ENCODE measurements at regions not wholly inside any gene's neighbourhood (a gene's known extent, or its start where the extent isn't known, plus 50 kb on each side); places are given as distances from the start of the nearest gene placed in this dataset.
A peak's percentile ranks its signal among the peaks of the same experiment; 100 is the strongest.

DNA sequence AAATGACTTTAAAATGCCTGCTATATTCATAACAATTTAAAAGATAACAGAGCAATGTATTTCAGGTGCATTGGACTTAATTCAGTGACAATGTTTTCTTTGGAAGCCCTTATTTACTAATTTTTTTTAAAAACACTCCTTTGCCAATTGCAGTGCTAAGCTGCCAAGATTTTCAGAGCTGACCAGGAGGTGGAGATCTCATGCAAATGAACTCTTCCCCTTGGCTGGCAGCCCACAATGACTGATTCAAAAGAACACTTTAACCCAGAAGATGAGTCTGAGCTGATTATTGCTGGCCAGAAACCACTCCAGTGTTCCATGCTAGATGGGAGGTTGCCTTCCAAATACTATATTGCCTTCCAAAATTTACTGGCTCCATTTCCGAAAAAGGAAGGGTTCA lies 128.3 kb upstream of the CCNH start:
- TF ChIP-seq, protein P1, sequence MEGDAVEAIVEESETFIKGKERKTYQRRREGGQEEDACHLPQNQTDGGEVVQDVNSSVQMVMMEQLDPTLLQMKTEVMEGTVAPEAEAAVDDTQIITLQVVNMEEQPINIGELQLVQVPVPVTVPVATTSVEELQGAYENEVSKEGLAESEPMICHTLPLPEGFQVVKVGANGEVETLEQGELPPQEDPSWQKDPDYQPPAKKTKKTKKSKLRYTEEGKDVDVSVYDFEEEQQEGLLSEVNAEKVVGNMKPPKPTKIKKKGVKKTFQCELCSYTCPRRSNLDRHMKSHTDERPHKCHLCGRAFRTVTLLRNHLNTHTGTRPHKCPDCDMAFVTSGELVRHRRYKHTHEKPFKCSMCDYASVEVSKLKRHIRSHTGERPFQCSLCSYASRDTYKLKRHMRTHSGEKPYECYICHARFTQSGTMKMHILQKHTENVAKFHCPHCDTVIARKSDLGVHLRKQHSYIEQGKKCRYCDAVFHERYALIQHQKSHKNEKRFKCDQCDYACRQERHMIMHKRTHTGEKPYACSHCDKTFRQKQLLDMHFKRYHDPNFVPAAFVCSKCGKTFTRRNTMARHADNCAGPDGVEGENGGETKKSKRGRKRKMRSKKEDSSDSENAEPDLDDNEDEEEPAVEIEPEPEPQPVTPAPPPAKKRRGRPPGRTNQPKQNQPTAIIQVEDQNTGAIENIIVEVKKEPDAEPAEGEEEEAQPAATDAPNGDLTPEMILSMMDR (IDR thresholded peaks at IDR 0.05; ENCODE audit: control insufficient read depth, insufficient read depth, low read depth, low read length, missing control alignments), result no peak
- no peak overlapping the region for H3K4me3 ChIP-seq (ENCODE audit: control insufficient read depth, low read depth, low read length)
- peak; percentile 0 for DNase-seq (ENCODE audit: low read depth)

GRCh38 chr5:87539839-87540238 lies 127.1 kb upstream of the CCNH start:
- TF ChIP-seq, protein P1 (IDR thresholded peaks at IDR 0.05; ENCODE audit: control insufficient read depth, insufficient read depth, low read depth, low read length, missing control alignments), result no peak
- no peak for DNase-seq (ENCODE audit: low read depth)

GRCh38 chr5:87536365-87536764 lies 123.6 kb upstream of the CCNH start:
- no peak for DNase-seq (ENCODE audit: low read depth)
- no peak overlapping the region for H3K4me3 ChIP-seq (ENCODE audit: control insufficient read depth, low read depth, low read length)
- TF ChIP-seq, protein P1 (IDR thresholded peaks at IDR 0.05; ENCODE audit: control insufficient read depth, insufficient read depth, low read depth, low read length, missing control alignments), result no peak

More at GRCh38 chr5:87539839-87540238, 127.1 kb upstream of the CCNH start:
- no peak overlapping the region for H3K4me3 ChIP-seq (ENCODE audit: control insufficient read depth, low read depth, low read length)

- no peak overlapping the region for H3K4me3 ChIP-seq (ENCODE audit: control insufficient read depth, low read depth, low read length)
- DNase-seq (ENCODE audit: low read depth), result no peak
- TF ChIP-seq, protein P1 (IDR thresholded peaks at IDR 0.05; ENCODE audit: control insufficient read depth, insufficient read depth, low read depth, low read length, missing control alignments), result no peak
Observed at GRCh38 chr5:87535706-87536105, 123.0 kb upstream of the CCNH start.

DNA sequence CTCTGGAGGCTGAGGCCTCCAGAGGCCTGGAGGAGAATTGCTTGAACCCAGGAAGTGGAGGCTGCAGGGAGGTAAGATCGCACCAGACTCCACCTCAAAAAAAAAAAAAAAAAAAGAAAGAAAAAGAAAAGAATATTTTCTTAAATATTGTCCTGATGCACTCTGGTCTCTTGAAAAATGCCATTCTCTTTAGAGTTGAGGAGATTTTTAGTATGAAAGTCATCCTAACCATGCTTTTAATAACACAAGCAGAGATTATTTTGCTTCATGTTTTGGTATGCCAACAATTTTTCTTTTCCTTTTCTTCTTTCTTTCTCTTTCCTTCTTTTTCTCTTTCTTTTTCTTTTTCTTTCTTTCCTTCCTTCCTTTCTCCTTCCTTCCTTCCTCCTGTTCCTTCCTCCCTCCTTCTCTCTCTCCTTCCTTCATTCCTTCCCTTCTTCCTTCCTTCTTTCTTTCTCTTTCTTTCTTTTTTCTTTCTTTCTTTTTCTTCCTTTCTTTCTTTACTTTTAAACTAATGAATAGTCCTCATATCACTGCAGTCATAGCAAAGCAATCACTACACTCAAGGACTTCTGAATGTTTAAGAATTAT lies 116.9 kb upstream of the CCNH start:
- no peak overlapping the region for H3K4me3 ChIP-seq (ENCODE audit: control insufficient read depth, low read depth, low read length)
- TF ChIP-seq, protein P1 (IDR thresholded peaks at IDR 0.05; ENCODE audit: control insufficient read depth, insufficient read depth, low read depth, low read length, missing control alignments), result no peak
- DNase-seq (ENCODE audit: low read depth), result no peak

- H3K4me3 ChIP-seq (ENCODE audit: control insufficient read depth, low read depth, low read length), result no peak overlapping the region
- TF ChIP-seq, protein P1 (IDR thresholded peaks at IDR 0.05; ENCODE audit: control insufficient read depth, insufficient read depth, low read depth, low read length, missing control alignments), result no peak
- no peak for DNase-seq (ENCODE audit: low read depth)
Observed at GRCh38 chr5:87526131-87526530, 113.4 kb upstream of the CCNH start.

Data from AG09309 (cell line).